T-helper 2 cell (primary cell): ENCODE measurements at regions not wholly inside any gene's neighbourhood (a gene's known extent, or its start where the extent isn't known, plus 50 kb on each side); places are given as distances from the start of the nearest gene placed in this dataset.
"Not testable (repeated sequence)": the region's sequence is repeated elsewhere in the genome, so short reads cannot be mapped to it uniquely, and the experiment has no call there.

Experiments used
- DNase-seq, 5 experiments: peaks; one replicate each; pipeline versions ENCODE4 v3.0.0 to v3.0.0-alpha.2; 2012 to 2022

DNA sequence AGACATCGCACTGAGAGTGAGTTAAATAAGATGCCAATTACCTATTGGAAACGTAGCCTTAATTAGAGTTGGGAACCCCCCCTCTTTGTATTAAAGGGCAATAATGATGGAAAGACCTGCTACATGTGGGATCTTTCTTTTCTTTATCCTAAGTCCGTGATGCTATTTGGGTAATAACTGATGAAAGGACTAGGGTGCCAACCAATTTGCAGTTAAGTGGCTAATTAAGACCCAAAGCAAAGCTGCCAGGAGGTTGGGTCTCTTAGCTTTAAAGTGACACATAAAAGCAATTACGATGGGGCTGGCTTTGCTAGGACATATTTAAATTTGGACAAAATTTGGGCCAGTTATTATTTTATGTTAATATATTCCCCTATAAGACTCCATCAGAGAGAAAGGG lies 728.8 kb downstream of the NR2F1-AS1 start:
- DNase-seq = no peak

DNA sequence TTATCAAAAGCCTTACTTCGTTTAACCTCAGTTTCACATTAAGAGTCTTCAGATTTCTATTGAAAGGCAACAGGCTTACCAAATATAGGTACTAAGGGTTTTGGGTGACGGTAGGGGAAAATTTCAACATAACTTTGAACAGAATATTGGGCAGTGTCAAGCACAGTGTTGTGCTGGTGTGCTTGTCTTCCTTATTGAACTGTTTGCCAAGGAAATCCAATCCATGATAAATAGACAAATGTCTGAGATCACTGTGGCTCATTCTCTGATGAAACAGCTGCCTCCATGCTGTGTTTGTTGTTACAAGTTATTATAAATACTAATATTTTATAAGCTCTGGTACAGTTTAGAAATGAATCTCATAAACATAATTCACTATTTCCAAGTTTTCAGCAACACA lies 730.1 kb downstream of the NR2F1-AS1 start:
- DNase-seq = no peak

DNA sequence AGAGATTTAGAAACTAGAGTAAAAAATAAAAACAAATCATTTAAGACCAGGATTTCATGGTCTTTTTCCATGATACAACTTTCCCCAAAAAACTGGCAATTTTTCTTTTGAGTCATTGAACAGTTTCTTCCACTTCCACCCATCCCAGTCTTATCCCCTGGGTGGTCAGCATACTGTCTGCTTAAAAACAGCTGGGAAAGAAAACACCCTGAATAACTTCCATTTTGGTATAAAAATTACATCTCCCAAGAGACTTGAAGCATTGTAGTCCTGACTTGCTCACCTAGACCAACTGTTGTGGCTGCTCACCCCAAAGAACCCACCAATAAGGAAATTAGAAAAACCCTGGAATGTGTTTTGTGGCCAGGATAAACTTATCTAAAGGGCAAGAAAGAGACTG lies 731.3 kb downstream of the NR2F1-AS1 start:
- DNase-seq = no peak

DNA sequence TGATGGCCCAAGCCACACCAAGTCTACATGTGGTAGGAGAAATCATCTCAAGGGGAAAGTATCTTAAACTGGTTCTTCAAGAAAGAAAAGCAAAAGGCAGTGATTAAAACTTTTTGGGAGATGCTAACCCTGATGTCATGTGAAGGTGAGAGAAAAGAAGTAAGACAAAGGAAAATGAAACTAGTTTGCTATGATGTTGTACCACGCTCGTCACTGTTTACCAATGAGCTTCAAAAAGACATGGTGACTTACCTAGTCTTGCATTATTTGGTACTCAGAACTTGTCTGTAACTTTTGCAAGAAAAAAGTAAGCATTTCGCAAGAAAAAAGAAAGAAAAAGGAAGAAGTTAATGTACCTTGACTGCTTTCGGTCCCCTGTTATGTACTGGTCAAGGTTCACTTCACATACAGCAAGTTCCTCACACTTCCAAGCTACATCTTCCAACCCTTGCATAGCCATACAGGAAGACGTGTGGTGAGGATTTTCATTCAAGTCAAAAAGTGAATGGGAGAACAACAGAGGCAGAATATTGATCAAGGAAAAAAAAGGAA lies 739.3 kb downstream of the NR2F1-AS1 start:
- no peak for DNase-seq

DNA sequence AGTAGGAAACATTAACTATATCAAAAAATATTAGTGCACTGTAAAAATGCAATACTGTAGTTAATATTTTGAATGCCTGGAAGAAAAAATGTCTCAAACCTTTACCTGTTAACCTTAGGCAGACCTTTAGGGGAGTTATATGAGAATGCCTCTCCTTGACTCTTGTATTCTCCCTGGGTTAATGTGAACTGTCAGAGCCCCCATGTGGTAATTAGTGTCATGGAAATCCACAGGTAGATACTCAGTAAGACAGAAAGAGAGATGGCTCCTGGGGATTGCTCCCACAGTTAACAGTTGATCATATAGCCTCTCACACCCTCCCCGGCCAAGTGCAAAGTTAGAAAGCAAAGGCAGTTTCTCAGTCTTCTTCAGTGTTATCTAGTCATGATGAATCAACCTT lies 742.8 kb downstream of the NR2F1-AS1 start:
- DNase-seq = no peak

DNA sequence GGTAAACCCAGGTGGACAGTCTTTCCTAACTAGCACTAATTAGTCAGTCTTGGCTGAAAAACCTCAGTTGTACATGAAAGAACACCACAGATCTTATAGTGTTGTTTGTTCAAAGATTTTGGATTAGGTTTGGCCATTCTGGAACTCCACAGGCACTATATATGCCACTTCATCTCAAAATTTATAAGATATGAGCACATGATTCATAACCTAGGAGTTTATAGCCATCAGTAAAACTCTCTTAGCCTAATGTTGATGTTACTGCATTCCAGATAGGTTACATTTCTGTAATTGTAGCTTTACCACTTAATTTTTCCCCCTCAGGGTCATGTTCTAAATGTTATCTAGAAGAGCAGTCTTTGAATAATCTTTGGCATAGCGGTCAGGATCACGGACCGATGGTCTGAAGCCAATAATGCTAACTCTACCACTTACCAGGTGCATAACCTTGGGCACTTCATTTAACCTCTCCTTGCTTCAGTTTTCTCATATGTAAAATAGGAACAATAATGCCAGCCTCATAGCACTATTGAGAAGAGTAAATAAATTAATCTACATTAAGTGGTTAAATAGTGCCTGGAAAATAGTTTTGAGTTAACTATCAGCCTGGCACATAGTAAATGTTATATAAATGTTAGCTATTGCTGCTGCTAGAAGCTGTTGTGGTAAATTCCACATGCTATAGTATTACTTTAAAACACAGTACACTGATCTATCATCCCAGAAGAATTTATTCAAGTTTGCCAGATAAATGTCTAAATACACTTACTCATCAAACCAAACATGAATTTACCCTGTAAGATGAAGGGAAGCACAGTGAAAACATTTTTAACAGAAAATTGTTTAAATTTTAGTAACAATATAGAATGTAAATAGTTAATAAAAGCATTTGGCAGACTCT lies 743.9 kb downstream of the NR2F1-AS1 start:
- DNase-seq = no peak

DNA sequence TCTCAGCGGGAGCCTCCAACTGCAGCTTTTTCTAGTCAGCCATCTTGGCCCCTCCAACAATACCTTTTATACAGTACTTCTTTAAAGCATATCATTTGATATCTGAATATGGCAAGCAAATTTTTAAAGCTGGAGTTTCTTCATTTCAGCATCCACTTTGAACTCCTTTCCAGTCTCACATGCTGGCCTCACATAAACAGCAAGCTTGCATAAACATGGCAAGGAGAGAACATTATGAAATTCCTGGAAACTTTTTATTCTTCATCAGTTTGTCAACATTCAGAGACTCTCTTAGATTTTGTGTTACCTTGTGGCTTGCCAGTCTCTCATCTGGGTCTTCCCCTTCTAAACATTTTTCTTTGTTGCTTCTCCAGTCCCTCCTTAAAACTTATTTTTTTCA lies 745.3 kb downstream of the NR2F1-AS1 start:
- DNase-seq = no peak

DNA sequence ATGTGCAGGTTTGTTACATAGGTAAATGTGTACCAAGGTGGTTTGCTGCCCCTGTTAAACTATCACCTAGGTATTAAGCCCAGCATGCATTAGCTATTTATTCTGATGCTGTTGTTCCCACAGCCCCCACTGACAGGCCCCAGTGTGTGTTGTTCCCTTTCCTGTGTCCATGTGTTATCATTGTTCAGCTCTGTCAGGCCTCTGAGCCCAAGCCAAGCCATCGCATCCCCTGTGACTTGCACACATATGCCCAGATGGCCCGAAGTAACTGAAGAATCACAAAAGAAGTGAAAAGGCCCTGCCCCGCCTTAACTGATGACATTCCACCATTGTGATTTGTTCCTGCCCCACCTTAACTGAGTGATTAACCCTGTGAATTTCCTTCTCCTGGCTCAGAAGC lies 757.5 kb downstream of the NR2F1-AS1 start:
- not testable (repeated sequence) for DNase-seq

DNA sequence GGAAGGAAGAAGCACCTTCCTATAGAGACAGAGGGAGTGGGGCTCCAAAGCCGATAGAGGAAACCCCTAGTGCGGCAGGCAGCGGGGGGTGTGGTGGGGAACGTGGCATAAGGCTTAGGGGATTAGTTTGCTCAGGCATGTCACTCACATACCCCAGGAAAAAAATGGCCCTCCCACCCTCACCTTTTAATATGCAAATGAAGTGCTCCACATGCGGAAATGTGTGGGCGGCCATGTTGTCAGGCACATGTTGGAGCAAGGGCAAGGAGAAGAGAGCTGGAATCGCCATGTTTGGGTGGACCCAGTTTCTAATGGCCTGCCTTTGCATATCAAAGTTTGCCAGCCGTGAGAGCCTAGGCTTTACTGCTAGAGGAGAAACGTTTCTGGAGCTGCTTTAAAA lies 758.8 kb downstream of the NR2F1-AS1 start:
- DNase-seq = no peak

DNA sequence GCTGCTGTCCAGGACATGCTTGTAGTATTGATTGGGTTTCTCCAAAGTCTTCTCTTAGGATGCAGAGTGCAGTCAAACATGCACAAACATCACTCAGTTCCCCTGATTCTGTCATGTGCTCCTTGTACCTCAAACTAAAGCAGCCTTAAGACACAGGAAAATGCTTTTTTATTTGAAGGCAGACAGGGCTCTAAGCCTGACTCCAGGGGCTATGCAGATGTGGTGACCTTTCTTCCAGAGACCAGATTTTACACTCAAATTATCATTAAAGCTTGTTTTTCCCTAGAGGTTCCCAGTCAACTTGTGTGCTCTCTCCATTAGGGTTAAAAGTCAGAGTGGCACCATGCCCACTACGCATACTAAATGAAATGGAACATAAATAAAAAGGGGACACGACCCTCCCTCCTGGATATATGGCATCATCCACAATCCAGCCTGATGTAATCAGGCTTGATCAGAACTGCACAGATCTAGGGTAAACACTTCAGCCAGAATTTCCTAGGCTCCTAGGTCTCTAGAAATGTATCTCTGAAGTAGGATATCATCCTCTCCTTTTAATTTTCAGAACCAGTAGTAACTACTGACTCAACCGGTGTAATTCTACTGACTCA lies 771.1 kb downstream of the NR2F1-AS1 start:
- DNase-seq = no peak

DNA sequence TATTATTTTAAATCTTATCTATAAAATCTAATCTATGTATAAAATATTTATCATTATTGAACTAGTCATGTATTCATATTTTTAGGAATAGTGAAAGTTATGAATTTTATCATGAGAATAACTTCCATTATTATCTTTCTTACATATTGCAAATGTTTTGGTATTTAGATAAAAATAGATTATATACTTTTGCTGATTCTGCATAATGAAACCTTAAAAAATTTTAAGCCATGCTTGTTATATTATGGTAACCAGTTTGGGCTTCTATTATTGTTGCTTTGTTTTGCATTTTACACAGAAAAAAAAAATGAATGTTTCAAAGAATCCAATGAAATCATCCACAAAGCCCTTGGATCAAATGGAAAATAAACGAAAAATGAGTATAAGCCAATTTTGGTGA lies 772.5 kb downstream of the NR2F1-AS1 start:
- DNase-seq = no peak

DNA sequence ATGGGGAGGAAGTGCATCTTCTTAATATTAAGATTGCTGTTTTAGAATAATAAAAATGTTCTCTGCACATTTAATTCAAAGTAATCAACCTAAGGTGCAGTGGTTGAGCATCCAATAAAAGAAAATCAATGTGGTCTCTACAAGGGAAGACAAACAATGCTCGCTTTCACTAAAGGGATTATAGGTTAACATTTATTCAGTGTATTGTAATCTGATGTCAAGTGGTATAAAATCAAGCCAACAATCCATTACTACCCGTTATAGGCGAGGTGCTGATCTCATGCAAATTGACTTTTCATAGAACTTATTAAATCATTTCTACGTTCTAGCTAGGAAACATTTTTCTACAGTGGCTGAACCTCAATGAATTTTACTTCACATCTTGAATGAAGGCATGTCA lies 773.9 kb downstream of the NR2F1-AS1 start:
- DNase-seq = no peak

DNA sequence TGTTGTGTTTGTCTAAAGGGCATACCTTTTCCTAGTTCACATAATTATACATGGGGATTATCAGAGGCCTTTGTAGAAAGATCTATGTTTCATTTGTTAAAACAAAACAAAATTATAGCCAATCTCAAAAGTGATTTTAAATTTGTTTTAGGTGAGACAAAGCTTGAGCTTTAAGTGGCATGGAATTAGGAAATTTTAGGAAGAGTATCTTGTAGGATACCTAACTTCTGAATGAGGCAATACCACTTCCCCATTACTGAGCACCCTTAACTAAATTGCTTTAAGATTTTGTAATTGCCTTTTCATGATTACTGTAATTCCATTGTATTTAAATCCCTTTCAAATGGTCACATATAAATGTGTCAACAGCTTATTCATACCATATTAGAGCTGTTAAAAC lies 775.6 kb downstream of the NR2F1-AS1 start:
- DNase-seq = no peak

DNA sequence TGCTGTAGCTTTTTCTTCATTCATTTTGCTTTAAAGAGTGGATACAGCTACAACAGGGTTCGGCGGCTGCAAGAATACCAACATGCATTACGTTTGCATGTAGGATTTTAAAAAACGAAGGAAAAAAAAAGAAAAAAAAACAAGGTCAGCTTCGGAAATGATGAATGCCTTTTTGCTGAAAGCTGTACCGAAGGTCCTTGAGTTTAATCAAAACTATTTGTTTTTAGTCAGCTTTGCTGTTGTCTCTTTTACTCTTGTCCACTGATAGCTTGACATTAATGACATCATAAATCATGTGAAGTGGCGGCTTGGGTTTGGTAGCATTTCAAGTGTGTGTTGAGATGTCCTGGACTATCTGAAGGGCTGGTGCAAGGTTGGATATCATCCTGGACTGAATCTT lies 779.1 kb downstream of the NR2F1-AS1 start:
- no peak for DNase-seq

DNA sequence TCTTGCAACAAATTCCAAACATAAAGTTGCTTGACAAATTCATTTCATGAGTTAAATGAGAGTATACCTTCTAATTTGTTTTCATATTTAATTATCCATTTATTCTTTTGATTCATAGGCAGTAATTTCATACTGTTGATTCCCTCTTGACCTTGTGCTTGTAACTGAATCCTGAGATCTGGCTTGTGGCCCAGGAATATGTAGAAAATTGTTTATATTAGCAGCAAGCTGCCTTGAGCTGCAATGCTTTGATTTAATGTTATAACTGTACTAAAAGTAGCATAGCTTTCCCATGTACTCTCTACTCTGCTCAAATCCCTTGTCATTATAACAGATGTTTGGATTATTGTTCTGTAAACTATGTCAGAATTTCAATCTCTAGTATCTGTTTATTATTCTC lies 780.7 kb downstream of the NR2F1-AS1 start:
- DNase-seq = no peak

DNA sequence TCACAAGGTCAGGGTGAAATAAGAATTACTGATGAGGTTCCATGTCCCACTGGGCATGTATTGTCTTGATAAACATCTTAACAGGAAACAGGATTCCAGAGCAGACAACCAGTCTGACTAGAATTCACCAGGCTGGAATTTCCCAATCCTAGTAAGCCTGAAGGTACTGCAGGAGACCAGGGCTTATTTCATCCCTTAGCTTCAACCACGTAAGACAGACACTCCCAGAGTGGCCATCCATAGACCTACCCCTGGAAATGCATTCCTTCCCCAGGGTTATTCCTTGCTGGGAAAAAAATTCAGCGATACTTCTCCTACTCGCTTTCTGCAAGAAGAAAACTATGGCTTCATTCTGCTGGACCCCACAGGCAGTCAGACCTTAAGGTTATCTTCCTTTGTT lies 785.4 kb downstream of the NR2F1-AS1 start:
- no peak for DNase-seq

DNA sequence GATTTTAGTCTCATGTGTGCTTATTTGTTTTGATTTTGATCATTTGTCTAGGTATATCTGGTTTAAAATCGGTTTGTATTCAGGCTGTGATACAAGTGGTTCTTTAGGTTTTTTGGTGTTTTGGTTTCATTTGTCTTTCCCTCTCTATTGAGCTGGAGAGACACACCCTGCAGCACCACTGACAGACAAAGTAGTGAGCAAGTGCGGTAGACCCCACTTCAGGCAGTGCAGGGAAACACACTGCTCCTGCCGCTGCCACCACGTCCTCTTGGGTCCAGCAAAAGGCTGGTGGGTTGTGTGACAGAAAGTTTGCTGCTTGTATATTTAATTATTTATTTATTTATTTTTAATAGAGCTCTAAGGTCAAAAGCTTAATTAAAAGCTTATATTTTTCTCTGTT lies 801.0 kb downstream of the NR2F1-AS1 start:
- DNase-seq = no peak

DNA sequence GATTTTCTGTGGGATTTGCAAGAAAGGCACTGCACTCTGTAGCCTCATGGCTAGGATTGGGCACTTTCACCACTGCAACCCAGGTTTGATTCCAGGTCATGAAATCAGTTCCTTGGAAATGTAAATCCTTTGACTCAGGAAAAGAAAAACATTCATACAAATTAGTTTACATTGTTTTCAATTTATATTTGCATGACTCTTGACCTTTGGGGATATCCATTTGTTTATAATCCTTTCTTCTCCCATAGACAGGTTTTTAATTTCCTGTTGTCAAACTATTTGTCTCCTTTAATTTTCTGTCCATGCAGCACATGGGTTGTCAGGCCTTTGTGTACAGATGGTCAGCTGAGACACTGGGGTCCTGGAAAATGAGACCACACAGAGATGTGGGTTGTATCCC lies 801.5 kb downstream of the NR2F1-AS1 start:
- no peak for DNase-seq

DNA sequence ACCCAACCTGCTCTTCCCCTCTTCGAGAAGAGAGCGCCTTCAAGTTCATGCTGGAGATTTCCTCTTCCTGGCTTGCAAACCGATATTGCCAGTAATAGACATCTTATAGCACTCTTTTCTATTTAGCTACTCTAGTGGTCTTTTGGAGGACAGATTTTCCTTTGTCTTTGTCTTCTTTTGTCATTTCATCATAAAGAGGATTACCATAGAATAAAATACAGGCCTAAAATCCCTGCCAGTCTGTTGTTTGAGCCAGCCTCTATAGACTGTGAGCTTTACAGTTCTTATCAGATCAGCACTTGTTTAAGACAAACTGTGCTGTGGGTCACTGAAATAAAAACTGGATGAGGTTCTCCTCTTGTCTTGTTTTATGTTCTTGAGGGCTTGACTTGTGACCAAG lies 802.8 kb downstream of the NR2F1-AS1 start:
- no peak for DNase-seq

DNA sequence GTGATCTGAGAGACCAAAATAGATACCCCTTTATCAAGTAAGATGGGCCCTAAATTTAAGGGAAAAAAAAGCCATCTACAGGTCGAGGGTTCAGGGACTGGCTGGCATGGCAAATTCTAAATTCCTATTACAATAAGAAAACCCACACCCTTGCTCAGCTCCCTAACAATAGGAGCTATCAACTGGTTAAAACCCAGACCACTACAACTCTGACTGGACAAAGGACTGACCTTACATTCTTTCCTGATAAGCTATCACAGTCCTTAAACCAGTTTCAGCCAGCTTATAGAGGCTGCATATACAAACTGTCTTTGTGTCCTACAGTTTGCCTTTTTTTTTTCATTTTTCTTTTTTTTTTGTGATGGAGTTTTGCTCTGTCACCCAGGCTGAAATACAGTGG lies 803.6 kb downstream of the NR2F1-AS1 start:
- no peak for DNase-seq

DNA sequence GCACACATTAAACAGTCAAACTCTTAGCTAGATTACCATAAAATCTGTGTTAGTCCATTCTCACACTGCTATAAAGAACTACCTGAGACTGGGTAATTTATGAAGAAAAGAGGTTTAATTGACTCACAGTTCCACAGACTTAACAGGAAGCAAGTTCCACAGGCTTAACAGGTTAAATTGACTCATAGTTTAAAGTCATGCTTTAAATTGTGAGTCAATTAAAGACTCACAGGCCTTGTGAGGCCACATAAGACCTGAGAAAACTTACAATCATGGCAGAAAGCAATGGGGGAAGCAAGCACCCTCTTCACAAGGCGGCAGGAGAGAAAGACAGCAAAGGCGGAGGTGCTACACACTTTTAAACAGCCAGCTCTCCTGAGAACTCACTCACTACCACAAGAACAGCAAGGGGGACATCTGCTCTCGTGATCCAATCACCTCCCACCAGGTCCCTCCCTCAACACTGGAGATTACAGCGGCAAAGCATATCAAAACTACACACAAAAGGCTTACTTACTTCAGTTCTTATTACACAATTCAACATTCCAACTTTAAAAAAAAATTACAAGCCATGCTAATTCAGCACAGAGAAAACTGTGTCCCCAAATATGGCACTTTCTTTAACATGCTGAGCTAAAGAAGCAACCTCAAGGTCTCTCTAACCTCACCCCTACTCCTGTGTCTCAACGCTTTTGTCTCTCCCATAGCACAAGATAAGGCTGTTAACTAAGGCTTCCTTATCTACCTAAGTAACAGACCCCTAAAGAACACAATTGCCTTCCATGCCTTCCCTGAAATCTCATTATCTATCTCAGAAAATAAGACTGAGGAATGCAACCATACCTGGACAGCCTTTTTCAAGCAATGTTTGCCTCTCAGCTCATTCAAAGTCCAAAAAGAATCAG lies 805.1 kb downstream of the NR2F1-AS1 start:
- no peak for DNase-seq

DNA sequence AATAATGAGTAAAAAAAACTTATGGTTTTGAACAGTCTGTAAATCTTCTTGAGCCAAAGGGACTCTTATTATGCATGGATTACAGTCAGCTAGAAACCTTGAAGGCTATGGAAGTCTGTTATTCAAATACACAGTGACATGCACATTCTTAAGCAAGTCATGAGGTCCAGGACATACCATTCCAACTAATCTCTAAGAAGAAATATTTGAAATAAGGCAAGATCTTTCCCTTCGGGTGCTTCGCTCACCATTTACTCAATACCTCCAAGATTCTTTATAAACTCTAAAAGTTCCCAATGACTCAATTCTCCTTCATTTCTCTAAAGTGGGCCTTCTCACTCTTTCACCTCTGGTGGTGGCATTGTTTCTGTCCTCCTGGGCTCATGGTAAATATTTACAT lies 811.0 kb downstream of the NR2F1-AS1 start:
- no peak for DNase-seq

DNA sequence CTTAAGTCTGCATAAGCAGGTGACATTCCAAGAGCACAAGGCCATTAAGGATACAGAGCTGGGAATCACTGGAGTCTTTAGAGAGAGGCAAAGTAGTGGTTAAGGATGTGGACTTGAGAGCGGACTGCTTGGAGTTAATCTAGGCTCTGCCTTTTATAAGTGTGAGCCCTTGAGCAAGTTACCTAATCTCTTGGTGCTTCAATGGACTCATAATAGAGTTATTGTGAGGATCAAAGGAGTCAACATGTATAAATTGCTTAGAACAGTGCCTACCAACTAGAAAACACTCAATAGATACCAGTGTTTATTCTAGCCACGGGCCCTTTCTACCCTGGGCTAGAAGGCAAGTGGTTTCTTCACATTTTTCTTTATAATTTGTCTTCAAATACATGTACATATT lies 819.4 kb downstream of the NR2F1-AS1 start:
- DNase-seq = no peak
